ENCODE measurements at regions not wholly inside any gene's neighbourhood (a gene's known extent, or its start where the extent isn't known, plus 50 kb on each side); places are given as distances from the start of the nearest gene placed in this dataset.

DNA sequence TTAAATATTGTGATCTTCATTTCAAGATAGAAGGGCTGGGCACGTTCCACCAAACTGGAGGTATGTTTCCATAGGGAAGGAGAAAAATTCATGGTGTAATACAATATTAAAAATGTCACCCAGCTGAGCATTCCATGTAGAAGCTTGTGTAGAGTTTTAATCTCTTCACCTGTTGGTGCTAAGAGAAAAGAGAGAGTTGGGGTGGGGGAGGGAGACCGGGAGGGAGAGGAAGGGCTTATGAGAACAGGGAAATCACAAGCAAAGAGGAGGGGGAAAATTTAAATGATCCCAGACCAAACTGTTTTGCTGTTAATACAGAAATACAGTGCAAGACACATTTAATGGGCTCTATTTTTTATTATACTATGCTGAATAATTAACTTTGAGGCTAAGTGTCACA lies 345.8 kb downstream of the ZNF536 start:
- TF ChIP-seq, protein P1, sequence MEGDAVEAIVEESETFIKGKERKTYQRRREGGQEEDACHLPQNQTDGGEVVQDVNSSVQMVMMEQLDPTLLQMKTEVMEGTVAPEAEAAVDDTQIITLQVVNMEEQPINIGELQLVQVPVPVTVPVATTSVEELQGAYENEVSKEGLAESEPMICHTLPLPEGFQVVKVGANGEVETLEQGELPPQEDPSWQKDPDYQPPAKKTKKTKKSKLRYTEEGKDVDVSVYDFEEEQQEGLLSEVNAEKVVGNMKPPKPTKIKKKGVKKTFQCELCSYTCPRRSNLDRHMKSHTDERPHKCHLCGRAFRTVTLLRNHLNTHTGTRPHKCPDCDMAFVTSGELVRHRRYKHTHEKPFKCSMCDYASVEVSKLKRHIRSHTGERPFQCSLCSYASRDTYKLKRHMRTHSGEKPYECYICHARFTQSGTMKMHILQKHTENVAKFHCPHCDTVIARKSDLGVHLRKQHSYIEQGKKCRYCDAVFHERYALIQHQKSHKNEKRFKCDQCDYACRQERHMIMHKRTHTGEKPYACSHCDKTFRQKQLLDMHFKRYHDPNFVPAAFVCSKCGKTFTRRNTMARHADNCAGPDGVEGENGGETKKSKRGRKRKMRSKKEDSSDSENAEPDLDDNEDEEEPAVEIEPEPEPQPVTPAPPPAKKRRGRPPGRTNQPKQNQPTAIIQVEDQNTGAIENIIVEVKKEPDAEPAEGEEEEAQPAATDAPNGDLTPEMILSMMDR (IDR thresholded peaks at IDR 0.05), result no peak
- TF ChIP-seq POLR2A (IDR thresholded peaks at IDR 0.05), result no peak
- no peak for TF ChIP-seq POLR2AphosphoS5 (IDR thresholded peaks at IDR 0.05)

All from prostate gland (tissue), 2 donors.